Breast epithelium (tissue), 3 donors: ENCODE measurements at regions not wholly inside any gene's neighbourhood (a gene's known extent, or its start where the extent isn't known, plus 50 kb on each side); places are given as distances from the start of the nearest gene placed in this dataset.

Experiments
- POLR2A ChIP-seq: fragments of 450-650 bp; IDR thresholded peaks from one replicate; pipeline ENCODE4 v1.6.1; 2016; ENCODE audit warnings: antibody characterized with exemption, mild to moderate bottlenecking, moderate library complexity
- TF ChIP-seq, protein P1 (sequence below), 3 donors: fragments of 450-650 bp; IDR thresholded peaks; one replicate each; pipeline ENCODE4 v1.5.1; 2016 to 2017; ENCODE audit warnings: antibody characterized with exemption in 3 of 3, mild to moderate bottlenecking in 3 of 3, moderate library complexity in 3 of 3

DNA sequence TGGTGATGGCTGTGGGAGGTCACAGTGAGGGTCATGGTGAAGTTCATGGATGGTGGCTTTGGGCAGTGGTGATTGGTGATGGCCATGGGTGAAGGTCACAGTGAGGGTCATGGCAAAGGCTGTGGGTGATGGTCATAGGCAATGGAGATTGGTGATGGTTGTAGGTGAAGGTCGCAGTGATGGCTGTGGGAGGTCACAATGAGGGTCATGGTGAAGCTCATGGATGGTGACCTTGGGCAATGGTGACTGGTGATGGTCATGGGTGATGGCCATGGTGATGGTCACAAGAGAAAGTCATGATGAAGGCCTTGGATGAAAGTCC lies 115.6 kb upstream of the IRX4 start:
- TF ChIP-seq, protein P1, sequence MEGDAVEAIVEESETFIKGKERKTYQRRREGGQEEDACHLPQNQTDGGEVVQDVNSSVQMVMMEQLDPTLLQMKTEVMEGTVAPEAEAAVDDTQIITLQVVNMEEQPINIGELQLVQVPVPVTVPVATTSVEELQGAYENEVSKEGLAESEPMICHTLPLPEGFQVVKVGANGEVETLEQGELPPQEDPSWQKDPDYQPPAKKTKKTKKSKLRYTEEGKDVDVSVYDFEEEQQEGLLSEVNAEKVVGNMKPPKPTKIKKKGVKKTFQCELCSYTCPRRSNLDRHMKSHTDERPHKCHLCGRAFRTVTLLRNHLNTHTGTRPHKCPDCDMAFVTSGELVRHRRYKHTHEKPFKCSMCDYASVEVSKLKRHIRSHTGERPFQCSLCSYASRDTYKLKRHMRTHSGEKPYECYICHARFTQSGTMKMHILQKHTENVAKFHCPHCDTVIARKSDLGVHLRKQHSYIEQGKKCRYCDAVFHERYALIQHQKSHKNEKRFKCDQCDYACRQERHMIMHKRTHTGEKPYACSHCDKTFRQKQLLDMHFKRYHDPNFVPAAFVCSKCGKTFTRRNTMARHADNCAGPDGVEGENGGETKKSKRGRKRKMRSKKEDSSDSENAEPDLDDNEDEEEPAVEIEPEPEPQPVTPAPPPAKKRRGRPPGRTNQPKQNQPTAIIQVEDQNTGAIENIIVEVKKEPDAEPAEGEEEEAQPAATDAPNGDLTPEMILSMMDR (IDR thresholded peaks at IDR 0.05): no peak
- TF ChIP-seq POLR2A: no peak
